K562 (cell line): ENCODE measurements at regions not wholly inside any gene's neighbourhood (a gene's known extent, or its start where the extent isn't known, plus 50 kb on each side); places are given as distances from the start of the nearest gene placed in this dataset.

Source experiments
- ATAC-seq: fragments of 200-7000 bp; cut with Tn5 transposase; 3 replicates; pipeline ENCODE4 v1.9.1; 2020; ENCODE audit warnings: moderate library complexity
- BruUV-seq: library from RNA; stranded (reverse); fragments of 400-500 nt; replicated peaks from 2 replicates; lab custom pipeline; 2021; lab: Mats Ljungman, UMichigan
- CTCF ChIA-PET: fragments of 300-600 bp; formaldehyde crosslinking; extraction: SDS; loops from one replicate; lab custom pipeline; 2021; ENCODE audit warnings: low intra/inter-chr PET ratio; lab: Yijun Ruan, JAX
- POLR2A ChIA-PET: fragments of 300-600, 350-650 bp; sonication (Branson Sonifier 250); formaldehyde crosslinking; extraction: SDS; loops from one replicate; lab custom pipeline; 2021; ENCODE audit warnings: antibody characterized with exemption, inconsistent platforms; lab: Yijun Ruan, JAX
- DNase-seq, 4 experiments: peaks; one replicate each; pipeline versions ENCODE4 v3.0.0 to v3.0.0-alpha.2; 2011 to 2018; ENCODE audit warnings: low spot score in 3 of 4, mixed read lengths in 3 of 4; ENCODE audit errors: extremely low read depth in 1 of 4
- FAIRE-seq: peaks from 2 replicates; lab custom pipeline; 2011; peaks lifted over from hg19 to GRCh38; lab: Jason Lieb, UNC
- H2AFZ ChIP-seq: 2 replicates; pipeline ENCODE4 v1.6.0; 2011; ENCODE audit warnings: low read depth, low read length, control low read depth, inconsistent platforms
- H3K27ac ChIP-seq: fragments of 200-600 bp; 3 replicates; pipeline ENCODE4 v1.8.0; 2011; ENCODE audit warnings: low read depth, mild to moderate bottlenecking, control low read depth, inconsistent platforms, low read length, moderate library complexity, mixed read lengths; ENCODE audit errors: extremely low read depth
- H3K27me3 ChIP-seq, 2 experiments: fragments of 300-600 bp in 1 of 2; 2 replicates in 1 of 2; 3 replicates in 1 of 2; pipeline versions ENCODE4 v1.6.0 to v1.8.0; 2011; ENCODE audit warnings: inconsistent platforms in 2 of 2, low read length in 2 of 2, mild to moderate bottlenecking in 1 of 2, mixed read lengths in 1 of 2, moderate library complexity in 1 of 2; ENCODE audit not compliant: control insufficient read depth in 2 of 2, insufficient read depth in 2 of 2
- H3K36me3 ChIP-seq: fragments of 300-600 bp; 3 replicates; pipeline ENCODE4 v1.8.0; 2011; ENCODE audit warnings: mild to moderate bottlenecking, low read length, inconsistent platforms; ENCODE audit not compliant: control insufficient read depth, insufficient read depth
- H3K4me1 ChIP-seq, 2 experiments: fragments of 200-600 bp in 1 of 2; replicated peaks in 1 of 2; 2 replicates in 1 of 2; 3 replicates in 1 of 2; pipeline versions ENCODE4 v1.5.1 to v1.8.0; 2011; ENCODE audit warnings: inconsistent platforms in 2 of 2, low read length in 2 of 2, mild to moderate bottlenecking in 1 of 2, mixed read lengths in 1 of 2, moderate library complexity in 1 of 2; ENCODE audit not compliant: control insufficient read depth in 2 of 2, insufficient read depth in 2 of 2
- H3K4me2 ChIP-seq: 2 replicates; pipeline ENCODE4 v1.6.1; 2011; ENCODE audit warnings: low read length, control low read depth, inconsistent platforms, mixed read lengths; ENCODE audit not compliant: insufficient read depth
- H3K4me3 ChIP-seq: fragments of 200-600 bp; sonication (generic), shearing (Covaris generic); 2 replicates; pipeline ENCODE4 v1.5.1; 2016; ENCODE audit warnings: control low read depth, inconsistent platforms
- H3K79me2 ChIP-seq: fragments of 200-600 bp; 3 replicates; pipeline ENCODE4 v1.8.0; 2011; ENCODE audit warnings: low read length, inconsistent platforms; ENCODE audit not compliant: control insufficient read depth, insufficient read depth
- H3K9ac ChIP-seq, 2 experiments: 2 replicates each; pipeline versions ENCODE4 v1.6.0 to v1.6.1; 2011; ENCODE audit warnings: low read depth in 2 of 2, low read length in 2 of 2, control low read depth in 1 of 2, inconsistent platforms in 1 of 2, mild to moderate bottlenecking in 1 of 2, mixed read lengths in 1 of 2; ENCODE audit not compliant: insufficient read depth in 1 of 2
- H3K9me1 ChIP-seq: one replicate; pipeline ENCODE4 v1.6.0; 2011; ENCODE audit warnings: inconsistent platforms, mild to moderate bottlenecking, low read length, moderate library complexity; ENCODE audit not compliant: control insufficient read depth, insufficient read depth
- H3K9me3 ChIP-seq: replicated peaks from 2 replicates; pipeline ENCODE4 v1.5.1; 2011; ENCODE audit warnings: low read depth, low read length, inconsistent platforms; ENCODE audit not compliant: control insufficient read depth, insufficient read depth
- H4K20me1 ChIP-seq: replicated peaks from 2 replicates; pipeline ENCODE4 v1.6.1; 2011; ENCODE audit warnings: low read length, inconsistent platforms, mixed read lengths; ENCODE audit not compliant: control insufficient read depth, insufficient read depth
- BRD4 ChIP-seq: fragments of 200-600 bp; sonication (generic); IDR thresholded peaks from 2 replicates; pipeline ENCODE4 v1.6.1; 2017; ENCODE audit warnings: inconsistent platforms
- NCOA2 ChIP-seq, 2 experiments: fragments of 450-650 bp; IDR thresholded peaks; 2 replicates each; pipeline ENCODE4 v1.6.1; 2018; ENCODE audit warnings: mild to moderate bottlenecking in 2 of 2, moderate library complexity in 1 of 2; ENCODE audit not compliant: partially characterized antibody in 2 of 2
- NRF1 ChIP-seq, 2 experiments: fragments of 450-650 bp; IDR thresholded peaks in 1 of 2; conservative IDR thresholded peaks in 1 of 2; 2 replicates each; pipeline ENCODE4 v1.6.1; 2014; ENCODE audit warnings: mild to moderate bottlenecking in 2 of 2
- TFAM ChIP-seq: fragments of 250-450 bp; sonication (Bioruptor Pico); conservative IDR thresholded peaks from 2 replicates; pipeline ENCODE4 v1.5.0; 2021; ENCODE audit warnings: mild to moderate bottlenecking, moderate library complexity
- ZNF143 ChIP-seq: sonication (generic); formaldehyde crosslinking; IDR thresholded peaks from 2 replicates; pipeline ENCODE4 v1.9.0; 2022; ENCODE audit warnings: mild to moderate bottlenecking, missing genetic modification reagents
- WGBS: fragments of 100-300 bp; shearing (Covaris generic); methylation state at CpG from one replicate; pipeline ENCODE4 v1.1.6; 2016; ENCODE audit warnings: low coverage, mixed read lengths; ENCODE audit not compliant: insufficient coverage; ENCODE audit errors: missing lambda C conversion rate; 5-methylcytosine and 5-hydroxymethylcytosine counted together
- in situ Hi-C: fragments of 300-500 bp; cut with MboI; formaldehyde crosslinking; loops from 4 replicates; pipeline ENCODE4 v1.15.0; 2018; ENCODE audit warnings: inconsistent platforms, mixed read lengths
- intact Hi-C: fragments of 100-400 bp; cut with micrococcal nuclease; formaldehyde crosslinking; loops from 2 replicates; pipeline ENCODE4 v1.14.2; 2022
- TF ChIP-seq, protein P1 (sequence below): fragments of 450-650 bp; IDR thresholded peaks from 2 replicates; pipeline ENCODE4 v1.6.1; 2016; ENCODE audit warnings: low read depth, mild to moderate bottlenecking, moderate library complexity

DNA sequence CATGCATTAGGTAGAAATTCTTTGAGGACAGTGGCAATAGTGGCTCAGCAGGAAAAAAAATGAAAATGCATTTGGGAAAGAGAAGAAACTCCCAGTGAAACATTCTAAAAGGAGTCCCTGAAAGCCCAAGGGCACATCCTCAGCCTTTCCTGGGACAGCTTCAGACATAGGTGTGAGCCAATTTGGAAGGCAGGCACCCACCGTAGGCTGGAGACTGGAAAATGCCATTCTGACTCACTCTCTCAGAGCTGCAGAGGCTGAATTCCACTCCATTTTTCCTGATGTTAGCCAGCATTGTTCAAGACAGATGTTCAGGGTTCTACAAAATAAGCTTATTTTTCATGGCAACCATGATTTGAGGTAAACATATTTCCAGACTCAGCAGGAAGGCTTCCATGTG is 379.0 kb upstream of the FZD8 start (continued):
- TF ChIP-seq NCOA2 (IDR thresholded peaks at IDR 0.05; ENCODE audit: partially characterized antibody in 2 of 2) (no peak), BRD4 (no peak), TFAM (no peak)
- TF ChIP-seq, protein P1, sequence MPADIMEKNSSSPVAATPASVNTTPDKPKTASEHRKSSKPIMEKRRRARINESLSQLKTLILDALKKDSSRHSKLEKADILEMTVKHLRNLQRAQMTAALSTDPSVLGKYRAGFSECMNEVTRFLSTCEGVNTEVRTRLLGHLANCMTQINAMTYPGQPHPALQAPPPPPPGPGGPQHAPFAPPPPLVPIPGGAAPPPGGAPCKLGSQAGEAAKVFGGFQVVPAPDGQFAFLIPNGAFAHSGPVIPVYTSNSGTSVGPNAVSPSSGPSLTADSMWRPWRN = no peak

DNA sequence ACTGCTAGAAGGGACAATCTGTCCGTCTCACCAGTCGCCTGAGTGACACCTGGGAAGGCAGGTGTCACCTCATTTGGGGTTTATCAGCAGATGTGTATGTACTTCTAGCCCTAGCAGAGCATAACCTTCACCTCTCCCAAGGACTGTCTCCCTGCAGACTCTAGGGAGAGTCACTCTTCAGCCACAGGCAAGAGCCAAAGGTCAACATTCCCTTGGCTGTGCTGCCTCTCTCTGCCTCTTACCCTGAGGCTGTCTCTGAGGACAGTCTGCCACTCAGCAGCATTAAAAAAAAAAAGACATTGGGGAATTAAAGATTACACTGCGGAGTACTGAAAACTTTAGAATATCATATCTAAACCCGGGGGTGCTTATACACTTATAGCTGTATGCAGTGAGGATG is 377.7 kb upstream of the FZD8 start:
- DNase-seq (no peak), ATAC-seq (no peak), FAIRE-seq (no peak)
- no TSS peak for BruUV-seq
- in situ Hi-C loops (no loop called here), intact Hi-C loops (no loop called here)
- H2AFZ ChIP-seq = no peak overlapping the region
- POLR2A ChIA-PET = no interaction called here
- TF ChIP-seq NRF1 (conservative IDR thresholded peaks at IDR 0.05 in 1 of 2, IDR thresholded peaks at IDR 0.05 in 1 of 2) (no peak), ZNF143 (no peak)
- 0% methylated on average over 4 of the region's 4 CpGs for WGBS
- no peak overlapping the region for H3K9ac ChIP-seq
- H3K27ac ChIP-seq = no peak overlapping the region
- H3K36me3 ChIP-seq = no peaks in the 10 kb centered on the region
- H3K4me1 ChIP-seq = no peaks in the 10 kb centered on the region
- CTCF ChIA-PET = no interaction called here
- no peaks in the 10 kb centered on the region for H4K20me1 ChIP-seq
- no peaks in the 10 kb centered on the region for H3K9me1 ChIP-seq
- H3K9me3 ChIP-seq = no peaks in the 10 kb centered on the region
- no peaks in the 10 kb centered on the region for H3K79me2 ChIP-seq
- H3K4me3 ChIP-seq = no peak overlapping the region
- no peak overlapping the region for H3K4me2 ChIP-seq
- no peaks in the 10 kb centered on the region for H3K27me3 ChIP-seq
